ENCODE measurements at regions not wholly inside any gene's neighbourhood (a gene's known extent, or its start where the extent isn't known, plus 50 kb on each side); places are given as distances from the start of the nearest gene placed in this dataset.

DNA sequence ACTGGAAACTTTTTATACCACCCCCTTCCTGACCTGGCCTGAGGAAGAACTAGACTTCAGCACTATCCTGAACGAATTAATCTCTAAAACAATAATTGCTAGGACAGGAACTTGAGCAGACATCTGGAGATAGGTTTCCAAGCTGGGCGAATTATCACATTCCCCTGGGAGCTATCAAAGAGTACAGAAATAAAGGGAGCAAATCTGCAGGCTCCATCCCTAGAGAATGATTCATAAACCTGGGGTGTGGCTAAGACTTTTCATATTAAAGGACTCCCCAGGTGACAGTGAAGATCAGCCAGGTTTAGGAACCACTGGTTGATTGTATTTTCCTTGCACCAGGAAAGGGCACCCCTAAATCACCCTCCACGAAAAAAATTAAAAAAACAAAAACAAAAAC lies 105.6 kb upstream of the NOL4 start:
- no peak overlapping the region for H3K27ac Mint-ChIP-seq
- H3K4me3 ChIP-seq = no peak overlapping the region
- H3K4me1 Mint-ChIP-seq = peaks cover 3% of the 10 kb centered on the region; the same call in 1 of the 3 replicates
- H3K27me3 Mint-ChIP-seq (ENCODE audit: insufficient read depth, low read depth, poor library complexity) = no peaks in the 10 kb centered on the region
- no peak for DNase-seq (ENCODE audit: low spot score)
- no peaks in the 10 kb centered on the region for H4K20me1 ChIP-seq (replicated peaks; ENCODE audit: insufficient read depth)
- H3K4me1 ChIP-seq (ENCODE audit: insufficient read depth) = no peaks in the 10 kb centered on the region
- H3K9me3 Mint-ChIP-seq = peaks cover 15% of the 10 kb centered on the region
- H3K4me2 ChIP-seq = no peak overlapping the region
- TF ChIP-seq EZH2phosphoT487 (IDR thresholded peaks at IDR 0.05; ENCODE audit: unreplicated experiment) (no peak), POLR2AphosphoS5 (IDR thresholded peaks at IDR 0.05; ENCODE audit: low read depth) (no peak), NANOG (IDR thresholded peaks at IDR 0.05; ENCODE audit: borderline replicate concordance) (no peak), ZNF331 (CRISPR knock-in tag; IDR thresholded peaks at IDR 0.05; ENCODE audit: low read depth) (no peak), ZNF114 (CRISPR knock-in tag; IDR thresholded peaks at IDR 0.05) (no peak), EZH2 (IDR thresholded peaks at IDR 0.05; ENCODE audit: low read depth, unreplicated experiment) (no peak), JUNB (IDR thresholded peaks at IDR 0.05; ENCODE audit: unreplicated experiment) (no peak), CREB1 (CRISPR knock-in tag; IDR thresholded peaks at IDR 0.05; ENCODE audit: low read depth) (no peak), STAT1 (IDR thresholded peaks at IDR 0.05; ENCODE audit: unreplicated experiment) (no peak)
- TF ChIP-seq, protein P1, sequence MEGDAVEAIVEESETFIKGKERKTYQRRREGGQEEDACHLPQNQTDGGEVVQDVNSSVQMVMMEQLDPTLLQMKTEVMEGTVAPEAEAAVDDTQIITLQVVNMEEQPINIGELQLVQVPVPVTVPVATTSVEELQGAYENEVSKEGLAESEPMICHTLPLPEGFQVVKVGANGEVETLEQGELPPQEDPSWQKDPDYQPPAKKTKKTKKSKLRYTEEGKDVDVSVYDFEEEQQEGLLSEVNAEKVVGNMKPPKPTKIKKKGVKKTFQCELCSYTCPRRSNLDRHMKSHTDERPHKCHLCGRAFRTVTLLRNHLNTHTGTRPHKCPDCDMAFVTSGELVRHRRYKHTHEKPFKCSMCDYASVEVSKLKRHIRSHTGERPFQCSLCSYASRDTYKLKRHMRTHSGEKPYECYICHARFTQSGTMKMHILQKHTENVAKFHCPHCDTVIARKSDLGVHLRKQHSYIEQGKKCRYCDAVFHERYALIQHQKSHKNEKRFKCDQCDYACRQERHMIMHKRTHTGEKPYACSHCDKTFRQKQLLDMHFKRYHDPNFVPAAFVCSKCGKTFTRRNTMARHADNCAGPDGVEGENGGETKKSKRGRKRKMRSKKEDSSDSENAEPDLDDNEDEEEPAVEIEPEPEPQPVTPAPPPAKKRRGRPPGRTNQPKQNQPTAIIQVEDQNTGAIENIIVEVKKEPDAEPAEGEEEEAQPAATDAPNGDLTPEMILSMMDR (conservative IDR thresholded peaks at IDR 0.05; ENCODE audit: low read depth in 2 of 2) = no peak
- TF ChIP-seq, protein P2, sequence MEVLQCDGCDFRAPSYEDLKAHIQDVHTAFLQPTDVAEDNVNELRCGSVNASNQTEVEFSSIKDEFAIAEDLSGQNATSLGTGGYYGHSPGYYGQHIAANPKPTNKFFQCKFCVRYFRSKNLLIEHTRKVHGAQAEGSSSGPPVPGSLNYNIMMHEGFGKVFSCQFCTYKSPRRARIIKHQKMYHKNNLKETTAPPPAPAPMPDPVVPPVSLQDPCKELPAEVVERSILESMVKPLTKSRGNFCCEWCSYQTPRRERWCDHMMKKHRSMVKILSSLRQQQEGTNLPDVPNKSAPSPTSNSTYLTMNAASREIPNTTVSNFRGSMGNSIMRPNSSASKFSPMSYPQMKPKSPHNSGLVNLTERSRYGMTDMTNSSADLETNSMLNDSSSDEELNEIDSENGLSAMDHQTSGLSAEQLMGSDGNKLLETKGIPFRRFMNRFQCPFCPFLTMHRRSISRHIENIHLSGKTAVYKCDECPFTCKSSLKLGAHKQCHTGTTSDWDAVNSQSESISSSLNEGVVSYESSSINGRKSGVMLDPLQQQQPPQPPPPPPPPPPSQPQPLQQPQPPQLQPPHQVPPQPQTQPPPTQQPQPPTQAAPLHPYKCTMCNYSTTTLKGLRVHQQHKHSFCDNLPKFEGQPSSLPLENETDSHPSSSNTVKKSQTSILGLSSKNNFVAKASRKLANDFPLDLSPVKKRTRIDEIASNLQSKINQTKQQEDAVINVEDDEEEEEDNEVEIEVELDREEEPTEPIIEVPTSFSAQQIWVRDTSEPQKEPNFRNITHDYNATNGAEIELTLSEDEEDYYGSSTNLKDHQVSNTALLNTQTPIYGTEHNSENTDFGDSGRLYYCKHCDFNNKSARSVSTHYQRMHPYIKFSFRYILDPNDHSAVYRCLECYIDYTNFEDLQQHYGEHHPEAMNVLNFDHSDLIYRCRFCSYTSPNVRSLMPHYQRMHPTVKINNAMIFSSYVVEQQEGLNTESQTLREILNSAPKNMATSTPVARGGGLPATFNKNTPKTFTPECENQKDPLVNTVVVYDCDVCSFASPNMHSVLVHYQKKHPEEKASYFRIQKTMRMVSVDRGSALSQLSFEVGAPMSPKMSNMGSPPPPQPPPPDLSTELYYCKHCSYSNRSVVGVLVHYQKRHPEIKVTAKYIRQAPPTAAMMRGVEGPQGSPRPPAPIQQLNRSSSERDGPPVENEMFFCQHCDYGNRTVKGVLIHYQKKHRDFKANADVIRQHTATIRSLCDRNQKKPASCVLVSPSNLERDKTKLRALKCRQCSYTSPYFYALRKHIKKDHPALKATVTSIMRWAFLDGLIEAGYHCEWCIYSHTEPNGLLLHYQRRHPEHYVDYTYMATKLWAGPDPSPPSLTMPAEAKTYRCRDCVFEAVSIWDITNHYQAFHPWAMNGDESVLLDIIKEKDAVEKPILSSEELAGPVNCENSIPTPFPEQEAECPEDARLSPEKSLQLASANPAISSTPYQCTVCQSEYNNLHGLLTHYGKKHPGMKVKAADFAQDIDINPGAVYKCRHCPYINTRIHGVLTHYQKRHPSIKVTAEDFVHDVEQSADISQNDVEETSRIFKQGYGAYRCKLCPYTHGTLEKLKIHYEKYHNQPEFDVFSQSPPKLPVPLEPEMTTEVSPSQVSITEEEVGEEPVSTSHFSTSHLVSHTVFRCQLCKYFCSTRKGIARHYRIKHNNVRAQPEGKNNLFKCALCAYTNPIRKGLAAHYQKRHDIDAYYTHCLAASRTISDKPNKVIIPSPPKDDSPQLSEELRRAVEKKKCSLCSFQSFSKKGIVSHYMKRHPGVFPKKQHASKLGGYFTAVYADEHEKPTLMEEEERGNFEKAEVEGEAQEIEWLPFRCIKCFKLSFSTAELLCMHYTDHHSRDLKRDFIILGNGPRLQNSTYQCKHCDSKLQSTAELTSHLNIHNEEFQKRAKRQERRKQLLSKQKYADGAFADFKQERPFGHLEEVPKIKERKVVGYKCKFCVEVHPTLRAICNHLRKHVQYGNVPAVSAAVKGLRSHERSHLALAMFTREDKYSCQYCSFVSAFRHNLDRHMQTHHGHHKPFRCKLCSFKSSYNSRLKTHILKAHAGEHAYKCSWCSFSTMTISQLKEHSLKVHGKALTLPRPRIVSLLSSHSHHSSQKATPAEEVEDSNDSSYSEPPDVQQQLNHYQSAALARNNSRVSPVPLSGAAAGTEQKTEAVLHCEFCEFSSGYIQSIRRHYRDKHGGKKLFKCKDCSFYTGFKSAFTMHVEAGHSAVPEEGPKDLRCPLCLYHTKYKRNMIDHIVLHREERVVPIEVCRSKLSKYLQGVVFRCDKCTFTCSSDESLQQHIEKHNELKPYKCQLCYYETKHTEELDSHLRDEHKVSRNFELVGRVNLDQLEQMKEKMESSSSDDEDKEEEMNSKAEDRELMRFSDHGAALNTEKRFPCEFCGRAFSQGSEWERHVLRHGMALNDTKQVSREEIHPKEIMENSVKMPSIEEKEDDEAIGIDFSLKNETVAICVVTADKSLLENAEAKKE (CRISPR knock-in tag; IDR thresholded peaks at IDR 0.05) = no peak
- TF ChIP-seq, protein P3, sequence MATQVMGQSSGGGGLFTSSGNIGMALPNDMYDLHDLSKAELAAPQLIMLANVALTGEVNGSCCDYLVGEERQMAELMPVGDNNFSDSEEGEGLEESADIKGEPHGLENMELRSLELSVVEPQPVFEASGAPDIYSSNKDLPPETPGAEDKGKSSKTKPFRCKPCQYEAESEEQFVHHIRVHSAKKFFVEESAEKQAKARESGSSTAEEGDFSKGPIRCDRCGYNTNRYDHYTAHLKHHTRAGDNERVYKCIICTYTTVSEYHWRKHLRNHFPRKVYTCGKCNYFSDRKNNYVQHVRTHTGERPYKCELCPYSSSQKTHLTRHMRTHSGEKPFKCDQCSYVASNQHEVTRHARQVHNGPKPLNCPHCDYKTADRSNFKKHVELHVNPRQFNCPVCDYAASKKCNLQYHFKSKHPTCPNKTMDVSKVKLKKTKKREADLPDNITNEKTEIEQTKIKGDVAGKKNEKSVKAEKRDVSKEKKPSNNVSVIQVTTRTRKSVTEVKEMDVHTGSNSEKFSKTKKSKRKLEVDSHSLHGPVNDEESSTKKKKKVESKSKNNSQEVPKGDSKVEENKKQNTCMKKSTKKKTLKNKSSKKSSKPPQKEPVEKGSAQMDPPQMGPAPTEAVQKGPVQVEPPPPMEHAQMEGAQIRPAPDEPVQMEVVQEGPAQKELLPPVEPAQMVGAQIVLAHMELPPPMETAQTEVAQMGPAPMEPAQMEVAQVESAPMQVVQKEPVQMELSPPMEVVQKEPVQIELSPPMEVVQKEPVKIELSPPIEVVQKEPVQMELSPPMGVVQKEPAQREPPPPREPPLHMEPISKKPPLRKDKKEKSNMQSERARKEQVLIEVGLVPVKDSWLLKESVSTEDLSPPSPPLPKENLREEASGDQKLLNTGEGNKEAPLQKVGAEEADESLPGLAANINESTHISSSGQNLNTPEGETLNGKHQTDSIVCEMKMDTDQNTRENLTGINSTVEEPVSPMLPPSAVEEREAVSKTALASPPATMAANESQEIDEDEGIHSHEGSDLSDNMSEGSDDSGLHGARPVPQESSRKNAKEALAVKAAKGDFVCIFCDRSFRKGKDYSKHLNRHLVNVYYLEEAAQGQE (IDR thresholded peaks at IDR 0.05; ENCODE audit: unreplicated experiment) = no peak
- TF ChIP-seq, protein P4, sequence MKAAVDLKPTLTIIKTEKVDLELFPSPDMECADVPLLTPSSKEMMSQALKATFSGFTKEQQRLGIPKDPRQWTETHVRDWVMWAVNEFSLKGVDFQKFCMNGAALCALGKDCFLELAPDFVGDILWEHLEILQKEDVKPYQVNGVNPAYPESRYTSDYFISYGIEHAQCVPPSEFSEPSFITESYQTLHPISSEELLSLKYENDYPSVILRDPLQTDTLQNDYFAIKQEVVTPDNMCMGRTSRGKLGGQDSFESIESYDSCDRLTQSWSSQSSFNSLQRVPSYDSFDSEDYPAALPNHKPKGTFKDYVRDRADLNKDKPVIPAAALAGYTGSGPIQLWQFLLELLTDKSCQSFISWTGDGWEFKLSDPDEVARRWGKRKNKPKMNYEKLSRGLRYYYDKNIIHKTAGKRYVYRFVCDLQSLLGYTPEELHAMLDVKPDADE (IDR thresholded peaks at IDR 0.05) = no peak
- no peak overlapping the region for H3K4me3 Mint-ChIP-seq
- no peak for ATAC-seq
- no peaks in the 10 kb centered on the region for H3F3A ChIP-seq (replicated peaks; ENCODE audit: low read depth)
- H2AFZ ChIP-seq = no peak overlapping the region
- no peaks in the 10 kb centered on the region for H3K9me2 ChIP-seq (ENCODE audit: insufficient read depth)
- peaks cover 15% of the 10 kb centered on the region for H3K36me3 Mint-ChIP-seq (ENCODE audit: low read depth)
- H3K79me2 ChIP-seq (replicated peaks; ENCODE audit: insufficient read depth) = no peaks in the 10 kb centered on the region
- H3K27ac ChIP-seq (ENCODE audit: low read depth) = no peak overlapping the region
- no peaks in the 10 kb centered on the region for H3K36me3 ChIP-seq (ENCODE audit: insufficient read depth)
- no peaks in the 10 kb centered on the region for H3K27me3 ChIP-seq (ENCODE audit: insufficient read depth)

All from GM23338 (cell line).